ENCODE measurements at regions not wholly inside any gene's neighbourhood (a gene's known extent, or its start where the extent isn't known, plus 50 kb on each side); places are given as distances from the start of the nearest gene placed in this dataset.

DNA sequence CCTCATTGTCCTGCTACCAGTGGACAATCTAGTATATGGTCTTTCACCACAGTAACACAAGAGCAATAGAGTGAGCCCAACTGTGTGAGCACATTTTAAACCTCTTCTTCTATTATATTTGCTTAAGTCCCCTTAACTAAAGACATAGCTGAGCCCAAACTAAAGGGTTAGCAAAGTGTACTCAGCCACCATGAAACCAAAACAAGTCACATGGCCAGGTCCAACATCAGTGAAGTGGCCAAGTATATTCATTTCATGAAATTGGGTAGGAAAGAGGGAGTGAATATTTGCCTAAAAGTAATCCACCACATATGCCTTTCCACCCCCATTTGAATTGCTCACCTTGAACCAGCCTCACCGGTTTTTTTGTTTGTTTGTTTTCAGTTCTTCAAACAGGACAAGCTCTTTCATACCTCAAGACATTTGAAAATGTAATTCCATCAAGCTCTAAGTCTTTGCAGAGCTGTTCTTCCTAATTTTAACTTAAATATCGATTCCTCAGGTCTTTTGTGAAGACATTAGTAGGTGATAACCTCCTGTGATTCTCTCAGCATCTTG lies 327.0 kb upstream of the SEMA6D start:
- Histone ChIP-seq H2AK5ac (ENCODE audit: low read depth, low read length) (no peak overlapping the region), H2BK5ac (ENCODE audit: low read depth, low read length, poor library complexity, severe bottlenecking) (no peak overlapping the region), H3K4me3 (ENCODE audit: insufficient read depth, low read depth, low read length) (no peak overlapping the region), H3K18ac (ENCODE audit: low read depth, low read length) (no peak overlapping the region), H4K20me1 (ENCODE audit: insufficient read depth, low read length) (no peaks in the 10 kb centered on the region), H3K4me1 (ENCODE audit: control insufficient read depth, insufficient read depth, low read length) (no peaks in the 10 kb centered on the region), H3K27ac (ENCODE audit: insufficient read depth, low read length) (no peak overlapping the region), H3K4ac (ENCODE audit: low read depth, low read length) (no peak overlapping the region), H2BK120ac (ENCODE audit: low read depth, low read length) (no peak overlapping the region), H3K9ac (ENCODE audit: low read depth, low read length) (no peak overlapping the region), H3K9me1 (ENCODE audit: insufficient read depth, low read length) (no peaks in the 10 kb centered on the region), H3K36me3 (ENCODE audit: control insufficient read depth, insufficient read depth, low read length) (no peaks in the 10 kb centered on the region), H3K56ac (ENCODE audit: extremely low read depth, insufficient read depth, low read length) (no peak overlapping the region), H3K4me2 (ENCODE audit: low read depth, low read length) (no peak overlapping the region), H4K91ac (ENCODE audit: insufficient read depth, low read depth, low read length) (no peak overlapping the region), H3K79me1 (ENCODE audit: low read depth in 1 of 2, low read length in 2 of 2) (no peaks in the 10 kb centered on the region), H2AK9ac (replicated peaks; ENCODE audit: low read depth, low read length, poor library complexity) (no peak overlapping the region), H4K8ac (ENCODE audit: low read depth in 2 of 2, low read length in 2 of 2) (no peak overlapping the region), H2BK15ac (ENCODE audit: low read depth, low read length) (peak overlapping the region; percentile 61; the same call in 2 of the 3 replicates), H3K9me3 (ENCODE audit: control insufficient read depth, insufficient read depth, low read length) (no peaks in the 10 kb centered on the region), H4K5ac (ENCODE audit: low read depth, low read length) (no peak overlapping the region), H2BK20ac (ENCODE audit: low read depth, low read length) (0 out of 2 replicates have a peak overlapping the region, but pooled peaks have one; percentile 36), H3K14ac (replicated peaks; ENCODE audit: low read depth, low read length) (no peak overlapping the region; the same call in 1 of the 2 replicates), H3K27me3 (ENCODE audit: control insufficient read depth, insufficient read depth, low read length) (no peaks in the 10 kb centered on the region), H2AFZ (replicated peaks; ENCODE audit: low read length, poor library complexity) (no peak overlapping the region), H3K23ac (ENCODE audit: low read depth, low read length) (0 out of 2 replicates have a peak overlapping the region, but pooled peaks have one; percentile 48)
- no peak for TF ChIP-seq FOS (IDR thresholded peaks at IDR 0.05; ENCODE audit: low read depth, low read length)
- no peak for TF ChIP-seq MAFK (IDR thresholded peaks at IDR 0.05; ENCODE audit: low read depth, low read length)
- TF ChIP-seq POLR2A (IDR thresholded peaks at IDR 0.05; ENCODE audit: low read depth, low read length): no peak
- TF ChIP-seq RAD21 (IDR thresholded peaks at IDR 0.05; ENCODE audit: low read length): no peak
- TF ChIP-seq, protein P1, sequence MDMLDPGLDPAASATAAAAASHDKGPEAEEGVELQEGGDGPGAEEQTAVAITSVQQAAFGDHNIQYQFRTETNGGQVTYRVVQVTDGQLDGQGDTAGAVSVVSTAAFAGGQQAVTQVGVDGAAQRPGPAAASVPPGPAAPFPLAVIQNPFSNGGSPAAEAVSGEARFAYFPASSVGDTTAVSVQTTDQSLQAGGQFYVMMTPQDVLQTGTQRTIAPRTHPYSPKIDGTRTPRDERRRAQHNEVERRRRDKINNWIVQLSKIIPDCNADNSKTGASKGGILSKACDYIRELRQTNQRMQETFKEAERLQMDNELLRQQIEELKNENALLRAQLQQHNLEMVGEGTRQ (IDR thresholded peaks at IDR 0.05; ENCODE audit: low read depth, low read length): no peak
- no peak for TF ChIP-seq MXI1 (IDR thresholded peaks at IDR 0.05; ENCODE audit: borderline replicate concordance, low read depth, low read length)
- WGBS, 2 experiments (ENCODE audit: extremely low coverage in 2 of 2, insufficient read length in 1 of 2): no CpG with 5 or more reads among the region's 2 CpGs
- BruUV-seq (replicated peaks): no TSS peak
- in situ Hi-C loops (cut with MboI; ENCODE audit: low sequenced_read_pairs) (no loop called here), dilution Hi-C loops (cut with HindIII; ENCODE audit: low sequenced_read_pairs, unreplicated experiment) (no loop called here), intact Hi-C loops (cut with micrococcal nuclease) (no loop called here)
- POLR2A ChIA-PET (ENCODE audit: unreplicated experiment): no interaction called here
- CTCF ChIA-PET: interaction anchor here (0.7 to 0.8 kb wide), 2 partner anchors 74 to 597 kb away, joined by 3 read pairs; no protein-coding TSS in a partner anchor
- DNase-seq (no peak), ATAC-seq (ENCODE audit: low read depth) (no peak)

Measured in IMR-90 (cell line).